Heart right ventricle (tissue), 16 donors: ENCODE measurements at regions not wholly inside any gene's neighbourhood (a gene's known extent, or its start where the extent isn't known, plus 50 kb on each side); places are given as distances from the start of the nearest gene placed in this dataset.

Source experiments
- ATAC-seq, 8 donors: fragments of 200-7000 bp; cut with Tn5 transposase; one replicate each; pipeline ENCODE4 v1.9.1; 2020; ENCODE audit warnings: mild to moderate bottlenecking in 8 of 8, moderate library complexity in 8 of 8, moderate number of reproducible peaks in 1 of 8
- DNase-seq, 2 donors: peaks; one replicate each; pipeline ENCODE4 v3.0.0-alpha.2; 2020
- H3K27ac ChIP-seq, 10 donors: fragments of 200-600 bp; sonication (generic) in 2 of 10; one replicate each; pipeline versions ENCODE4 v1.5.0 to v1.8.0; 2020 to 2022; ENCODE audit warnings: mild to moderate bottlenecking in 3 of 10
- H3K27me3 ChIP-seq, 7 donors: fragments of 200-600 bp; one replicate each; pipeline ENCODE4 v1.8.0; 2021 to 2022; ENCODE audit warnings: mild to moderate bottlenecking in 2 of 7
- H3K36me3 ChIP-seq, 9 donors: fragments of 200-600 bp; sonication (generic) in 1 of 9; one replicate each; pipeline versions ENCODE4 v1.5.0 to v1.8.0; 2020 to 2022; ENCODE audit warnings: mild to moderate bottlenecking in 2 of 9
- H3K4me1 ChIP-seq, 9 donors: fragments of 200-600 bp; sonication (generic) in 1 of 9; one replicate each; pipeline versions ENCODE4 v1.5.0 to v1.8.0; 2020 to 2022; ENCODE audit warnings: mild to moderate bottlenecking in 4 of 9
- H3K4me3 ChIP-seq, 10 donors: fragments of 200-600 bp; sonication (generic) in 2 of 10; one replicate each; pipeline versions ENCODE4 v1.5.0 to v1.8.0; 2020 to 2022; ENCODE audit warnings: mild to moderate bottlenecking in 7 of 10, moderate library complexity in 2 of 10
- H3K9me3 ChIP-seq, 11 donors: fragments of 200-600 bp in 10 of 11; sonication (generic) in 2 of 11; one replicate each; pipeline versions ENCODE4 v1.5.0 to v1.8.0; 2013 to 2022; ENCODE audit warnings: mild to moderate bottlenecking in 2 of 11, control low read depth in 1 of 11, moderate library complexity in 1 of 11
- CTCF ChIP-seq, 9 donors: fragments of 200-600 bp; sonication (generic) in 2 of 9; IDR thresholded peaks; one replicate each; pipeline versions ENCODE4 v1.5.0 to v1.8.0; 2021 to 2022; ENCODE audit warnings: antibody characterized with exemption in 9 of 9, mild to moderate bottlenecking in 5 of 9, moderate library complexity in 1 of 9
- WGBS, 2 donors: extraction: QIAGEN DNeasy Blood & Tissue Kit; methylation state at CpG; one replicate each; pipeline ENCODE4 v1.1.7; 2013; ENCODE audit warnings: inconsistent platforms in 1 of 2; 5-methylcytosine and 5-hydroxymethylcytosine counted together
- intact Hi-C, 10 donors: fragments of 100-400 bp; cut with DNase I; formaldehyde crosslinking; loops; one replicate each; pipeline versions ENCODE4 v1.11.1 to v1.14.2; 2022
- donor health status: Arrhythmogenic right ventricular cardiomyopathy.
- donor health status: ischemic (EF 13 %, LVEDD 7.1; RV severe dilation, severe dysfunction).
- donor health status: healthy with polysubstance abuse.
- donor health status: DM: no; HTN: yes; CAD: no.
- donor health status: DM: no; HTN: no; CAD: no.
- donor health status: ischemic (EF 25% LVEDD 6.9; RV normal size, moderate dysfunction).
- donor health status: ischemic (EF 25% LVEDD 5.7; RV mildly dilated, moderate dysfunction).
- donor health status: healthy.
- donor health status: DM: yes; HTN: yes; CAD: no.
- donor health status: Ischemic cardiomyopathy.
- donor health status: ischemic (EF 35%, LVEDD 5.7; RV mildly dilated, moderate dysfunction).
- donor health status: nonischemic (EF 11% LVEDD 7.7; RV severe dilation, severe dysfunction).
- donor health status: DM: yes; HTN: yes; CAD: no.
- donor health status: PGD.
- donor health status: ischemic (EF 29% LVEDD 5.4; RV normal size, mild dysfunction).
- donor health status: nonischemic (EF 23%, LVEDD 6.1; RV moderate dilation, normal function).

- no peaks in the 10 kb centered on the region for H3K36me3 ChIP-seq
- no peaks in the 10 kb centered on the region for H3K27me3 ChIP-seq
- no peaks in the 10 kb centered on the region for H3K4me1 ChIP-seq
- no peak for ATAC-seq
- intact Hi-C loops, result no loop called here
- DNase-seq, result no peak
- H3K27ac ChIP-seq, result no peak overlapping the region
- H3K9me3 ChIP-seq, result peaks cover 0 to 21% (median 0%) of the 10 kb centered on the region in 11 donors
- no peak for TF ChIP-seq CTCF (IDR thresholded peaks at IDR 0.05)
- no peak overlapping the region for H3K4me3 ChIP-seq
- 52 to 54% methylated on average over 1 of the region's 1 CpG for WGBS, 2 donors
Observed at GRCh38 chr12:60995256-60995825, 1264.9 kb upstream of the USP15 start.

GRCh38 chr12:60997869-60998378, 1262.3 kb upstream of the USP15 start:
- Histone ChIP-seq H3K27ac (no peak overlapping the region), H3K9me3 (peaks cover 0 to 31% (median 0%) of the 10 kb centered on the region in 11 donors), H3K4me1 (no peaks in the 10 kb centered on the region), H3K36me3 (no peaks in the 10 kb centered on the region), H3K4me3 (no peak overlapping the region), H3K27me3 (no peaks in the 10 kb centered on the region)
- intact Hi-C loops, result no loop called here
- no peak for ATAC-seq
- 56% methylated on average over 1 of the region's 1 CpG for WGBS, 2 donors
- no peak for DNase-seq
- no peak for TF ChIP-seq CTCF (IDR thresholded peaks at IDR 0.05)

- Histone ChIP-seq H3K4me3 (no peak overlapping the region), H3K9me3 (peaks cover 0 to 5% (median 0%) of the 10 kb centered on the region in 11 donors), H3K27ac (no peak overlapping the region), H3K4me1 (no peaks in the 10 kb centered on the region), H3K36me3 (no peaks in the 10 kb centered on the region), H3K27me3 (no peaks in the 10 kb centered on the region)
- 66 to 70% methylated on average over 2 of the region's 2 CpGs for WGBS, 2 donors
- DNase-seq, result no peak
- TF ChIP-seq CTCF (IDR thresholded peaks at IDR 0.05), result no peak
- no peak for ATAC-seq
- intact Hi-C loops, result no loop called here
Observed at GRCh38 chr12:61009192-61009591, 1251.0 kb upstream of the USP15 start.

GRCh38 chr12:61011767-61012423, 1248.3 kb upstream of the USP15 start:
- ATAC-seq, result no peak
- 74% methylated on average over 2 of the region's 2 CpGs for WGBS, 2 donors
- intact Hi-C loops, result no loop called here

More at GRCh38 chr12:61011767-61012423, 1248.3 kb upstream of the USP15 start:
- Histone ChIP-seq H3K4me3 (no peak overlapping the region), H3K4me1 (no peaks in the 10 kb centered on the region), H3K27ac (no peak overlapping the region), H3K27me3 (no peaks in the 10 kb centered on the region), H3K36me3 (no peaks in the 10 kb centered on the region), H3K9me3 (peaks cover 0 to 22% (median 0%) of the 10 kb centered on the region in 11 donors)
- TF ChIP-seq CTCF (IDR thresholded peaks at IDR 0.05), result no peak
- DNase-seq, result no peak
